Neural progenitor cell (in vitro differentiated cells): ENCODE measurements at regions not wholly inside any gene's neighbourhood (a gene's known extent, or its start where the extent isn't known, plus 50 kb on each side); places are given as distances from the start of the nearest gene placed in this dataset.

Experiments used
- DNase-seq: peaks from one replicate; pipeline ENCODE4 v3.0.0-alpha.2; 2016; ENCODE audit warnings: low spot score
- H2AFZ ChIP-seq: fragments of 200-600 bp; sonication (generic); replicated peaks from 2 replicates; pipeline ENCODE4 v1.6.1; 2016; ENCODE audit warnings: antibody characterized with exemption
- H3F3A ChIP-seq: fragments of 200-600 bp; sonication (generic); 2 replicates; pipeline ENCODE4 v1.6.1; 2016; ENCODE audit warnings: antibody characterized with exemption, low read depth
- H3K27ac ChIP-seq: fragments of 200-600 bp; sonication (generic); 2 replicates; pipeline ENCODE4 v1.5.1; 2016; ENCODE audit warnings: mild to moderate bottlenecking
- H3K27me3 ChIP-seq: fragments of 200-600 bp; sonication (generic); 2 replicates; pipeline ENCODE4 v1.6.1; 2016; ENCODE audit warnings: mild to moderate bottlenecking, moderate library complexity
- H3K36me3 ChIP-seq: fragments of 200-600 bp; sonication (generic); 2 replicates; pipeline ENCODE4 v1.5.1; 2016
- H3K4me1 ChIP-seq: fragments of 200-600 bp; sonication (generic); 2 replicates; pipeline ENCODE4 v1.6.1; 2016; ENCODE audit warnings: mixed run types
- H3K4me2 ChIP-seq: fragments of 200-600 bp; sonication (generic); 2 replicates; pipeline ENCODE4 v1.6.1; 2016
- H3K4me3 ChIP-seq: fragments of 200-600 bp; sonication (generic); 2 replicates; pipeline ENCODE4 v1.5.1; 2016
- H3K79me2 ChIP-seq: fragments of 200-600 bp; sonication (generic); 2 replicates; pipeline ENCODE4 v1.6.1; 2016; ENCODE audit warnings: low read depth
- H3K9ac ChIP-seq: fragments of 200-600 bp; sonication (generic); 2 replicates; pipeline ENCODE4 v1.6.1; 2016
- H3K9me3 ChIP-seq: fragments of 200-600 bp; sonication (generic); 2 replicates; pipeline ENCODE4 v1.5.1; 2016; ENCODE audit warnings: low read depth
- H4K20me1 ChIP-seq: fragments of 200-600 bp; sonication (generic); 2 replicates; pipeline ENCODE4 v1.6.1; 2016; ENCODE audit warnings: low read depth
- H3K27ac Mint-ChIP-seq: 3 replicates; pipeline ENCODE4 v1.8.0; 2021; ENCODE audit warnings: mixed read lengths
- H3K27me3 Mint-ChIP-seq: 2 replicates; pipeline ENCODE4 v1.8.0; 2022; ENCODE audit warnings: low read depth, mild to moderate bottlenecking, inconsistent platforms, moderate library complexity, mixed read lengths; ENCODE audit not compliant: insufficient read depth
- H3K36me3 Mint-ChIP-seq: 3 replicates; pipeline ENCODE4 v1.8.0; 2021; ENCODE audit warnings: mixed read lengths
- H3K4me1 Mint-ChIP-seq: 3 replicates; pipeline ENCODE4 v1.8.0; 2021; ENCODE audit warnings: mixed read lengths
- H3K4me3 Mint-ChIP-seq: 3 replicates; pipeline ENCODE4 v1.8.0; 2021; ENCODE audit warnings: mild to moderate bottlenecking, moderate library complexity, mixed read lengths
- H3K9me3 Mint-ChIP-seq: 3 replicates; pipeline ENCODE4 v1.8.0; 2020; ENCODE audit warnings: mixed read lengths
- EZH2 ChIP-seq: fragments of 200-600 bp; sonication (generic); IDR thresholded peaks from 2 replicates; pipeline ENCODE4 v1.6.1; 2017; ENCODE audit warnings: antibody characterized with exemption, mild to moderate bottlenecking, moderate library complexity
- EZH2phosphoT487 ChIP-seq: fragments of 200-600 bp; sonication (generic); IDR thresholded peaks from 2 replicates; pipeline ENCODE4 v1.6.1; 2017; ENCODE audit warnings: antibody characterized with exemption
- TF ChIP-seq, protein P1 (sequence below): fragments of 200-600 bp; sonication (generic); IDR thresholded peaks from 2 replicates; pipeline ENCODE4 v1.5.1; 2017; ENCODE audit warnings: antibody characterized with exemption, mild to moderate bottlenecking

DNA sequence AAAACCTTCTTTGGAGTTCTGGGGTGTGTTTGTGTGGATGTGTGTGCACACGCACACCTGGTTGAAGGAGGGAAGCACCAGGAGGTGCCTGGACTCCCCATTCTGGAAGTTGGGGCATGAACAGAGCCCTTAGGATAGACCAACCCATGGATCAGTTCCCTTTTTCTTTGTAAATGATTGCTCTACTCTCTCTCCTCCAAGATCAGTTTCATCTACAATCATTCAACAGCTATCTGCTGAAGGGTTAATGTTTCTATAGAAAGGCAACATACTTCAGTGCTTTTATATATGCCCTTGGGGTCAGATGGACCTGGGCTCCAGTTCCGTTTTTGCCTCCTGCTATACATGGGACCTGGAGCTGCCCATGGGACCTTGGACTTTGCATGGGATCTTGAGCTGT lies 352.1 kb upstream of the CFAP20DC start:
- Mint-ChIP-seq H3K9me3 (peaks cover 5% of the 10 kb centered on the region), H3K27me3 (peaks cover 7% of the 10 kb centered on the region), H3K27ac (no peak overlapping the region), H3K4me1 (peaks cover 20% of the 10 kb centered on the region), H3K4me3 (no peak overlapping the region), H3K36me3 (no peaks in the 10 kb centered on the region)
- Histone ChIP-seq H3K4me2 (no peak overlapping the region), H3K4me1 (peaks cover 9% of the 10 kb centered on the region), H3K4me3 (no peak overlapping the region), H3K9me3 (no peaks in the 10 kb centered on the region), H3K79me2 (no peaks in the 10 kb centered on the region), H3K27ac (no peak overlapping the region), H3K27me3 (peaks cover 44% of the 10 kb centered on the region), H3F3A (peaks cover 16% of the 10 kb centered on the region), H4K20me1 (no peaks in the 10 kb centered on the region), H3K36me3 (no peaks in the 10 kb centered on the region), H3K9ac (no peak overlapping the region), H2AFZ (no peak overlapping the region)
- DNase-seq, result no peak
- TF ChIP-seq EZH2 (no peak), EZH2phosphoT487 (no peak)
- TF ChIP-seq, protein P1, sequence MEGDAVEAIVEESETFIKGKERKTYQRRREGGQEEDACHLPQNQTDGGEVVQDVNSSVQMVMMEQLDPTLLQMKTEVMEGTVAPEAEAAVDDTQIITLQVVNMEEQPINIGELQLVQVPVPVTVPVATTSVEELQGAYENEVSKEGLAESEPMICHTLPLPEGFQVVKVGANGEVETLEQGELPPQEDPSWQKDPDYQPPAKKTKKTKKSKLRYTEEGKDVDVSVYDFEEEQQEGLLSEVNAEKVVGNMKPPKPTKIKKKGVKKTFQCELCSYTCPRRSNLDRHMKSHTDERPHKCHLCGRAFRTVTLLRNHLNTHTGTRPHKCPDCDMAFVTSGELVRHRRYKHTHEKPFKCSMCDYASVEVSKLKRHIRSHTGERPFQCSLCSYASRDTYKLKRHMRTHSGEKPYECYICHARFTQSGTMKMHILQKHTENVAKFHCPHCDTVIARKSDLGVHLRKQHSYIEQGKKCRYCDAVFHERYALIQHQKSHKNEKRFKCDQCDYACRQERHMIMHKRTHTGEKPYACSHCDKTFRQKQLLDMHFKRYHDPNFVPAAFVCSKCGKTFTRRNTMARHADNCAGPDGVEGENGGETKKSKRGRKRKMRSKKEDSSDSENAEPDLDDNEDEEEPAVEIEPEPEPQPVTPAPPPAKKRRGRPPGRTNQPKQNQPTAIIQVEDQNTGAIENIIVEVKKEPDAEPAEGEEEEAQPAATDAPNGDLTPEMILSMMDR, result no peak

DNA sequence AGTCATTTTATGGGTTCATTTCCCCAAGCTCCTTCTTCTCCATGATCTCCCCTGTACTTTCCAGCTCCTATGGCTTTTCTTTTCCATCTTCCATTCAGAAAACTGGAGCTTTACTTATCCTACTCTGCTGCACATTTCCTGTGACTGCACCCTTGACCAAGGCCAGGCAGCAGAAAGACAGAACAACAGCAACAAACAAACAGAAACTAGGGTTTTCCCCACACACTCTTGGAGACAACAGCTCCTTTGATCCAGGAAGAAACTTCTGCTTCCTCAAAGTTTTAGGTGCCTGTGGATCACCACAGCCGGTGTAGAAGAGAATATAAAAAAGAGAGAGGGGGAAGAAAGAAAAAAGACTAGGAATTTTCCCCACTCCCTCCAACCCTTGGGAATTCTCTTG lies 342.3 kb upstream of the CFAP20DC start:
- Histone ChIP-seq H3K36me3 (no peaks in the 10 kb centered on the region), H3K4me1 (no peaks in the 10 kb centered on the region), H4K20me1 (no peaks in the 10 kb centered on the region), H3K27ac (no peak overlapping the region), H3K9me3 (no peaks in the 10 kb centered on the region), H3K4me3 (no peak overlapping the region), H2AFZ (peak overlapping the region; percentile 68), H3K79me2 (no peaks in the 10 kb centered on the region), H3K27me3 (no peaks in the 10 kb centered on the region), H3K9ac (no peak overlapping the region), H3F3A (no peaks in the 10 kb centered on the region), H3K4me2 (no peak overlapping the region)
- H3K36me3 Mint-ChIP-seq, result no peaks in the 10 kb centered on the region
- no peaks in the 10 kb centered on the region for H3K4me1 Mint-ChIP-seq
- H3K4me3 Mint-ChIP-seq, result no peak overlapping the region
- H3K27ac Mint-ChIP-seq, result no peak overlapping the region
- TF ChIP-seq EZH2phosphoT487, result no peak
- TF ChIP-seq, protein P1, result no peak
- TF ChIP-seq EZH2, result no peak
- H3K27me3 Mint-ChIP-seq, result peaks cover 3% of the 10 kb centered on the region
- DNase-seq, result no peak
- H3K9me3 Mint-ChIP-seq, result peaks cover 15% of the 10 kb centered on the region

DNA sequence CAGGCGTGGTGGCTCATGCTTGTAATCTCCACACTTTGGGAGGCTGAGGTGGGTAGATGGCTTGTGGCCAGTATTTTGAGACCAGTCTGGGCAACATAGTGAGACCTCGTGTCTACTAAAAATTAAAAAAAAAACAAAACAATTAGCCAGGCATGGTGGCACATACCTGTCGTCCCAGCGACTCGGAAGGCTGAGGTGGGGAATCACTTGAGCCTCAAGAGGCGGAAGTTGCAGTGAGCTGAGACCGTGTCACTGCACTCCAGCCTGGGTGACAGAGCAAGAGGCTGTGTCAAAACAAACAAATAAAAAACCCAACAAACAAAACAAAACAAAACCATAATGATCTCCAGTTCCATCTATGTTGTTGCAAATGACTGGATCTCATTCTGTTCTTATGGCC lies 341.3 kb upstream of the CFAP20DC start:
- Histone ChIP-seq H3K4me2 (no peak overlapping the region), H3K36me3 (no peaks in the 10 kb centered on the region), H3K79me2 (no peaks in the 10 kb centered on the region), H3K9ac (no peak overlapping the region), H3K4me1 (no peaks in the 10 kb centered on the region), H3K27me3 (no peaks in the 10 kb centered on the region), H3K27ac (no peak overlapping the region), H2AFZ (no peak overlapping the region), H3K9me3 (no peaks in the 10 kb centered on the region), H3F3A (no peaks in the 10 kb centered on the region), H4K20me1 (no peaks in the 10 kb centered on the region), H3K4me3 (no peak overlapping the region)
- H3K27ac Mint-ChIP-seq, result no peak overlapping the region
- H3K4me3 Mint-ChIP-seq, result no peak overlapping the region
- H3K9me3 Mint-ChIP-seq, result peaks cover 10% of the 10 kb centered on the region
- TF ChIP-seq EZH2, result no peak
- no peak for TF ChIP-seq EZH2phosphoT487
- TF ChIP-seq, protein P1, result no peak
- peaks cover 3% of the 10 kb centered on the region for H3K27me3 Mint-ChIP-seq
- no peak for DNase-seq
- H3K4me1 Mint-ChIP-seq, result no peaks in the 10 kb centered on the region
- H3K36me3 Mint-ChIP-seq, result no peaks in the 10 kb centered on the region
